GM21515 (cell line): ENCODE measurements at regions not wholly inside any gene's neighbourhood (a gene's known extent, or its start where the extent isn't known, plus 50 kb on each side); places are given as distances from the start of the nearest gene placed in this dataset.

ENCODE experiments used
- ATAC-seq: cut with Tn5 transposase; IDR thresholded peaks from one replicate; pipeline ENCODE4 v1.9.1; 2021; ENCODE audit not compliant: unreplicated experiment

DNA sequence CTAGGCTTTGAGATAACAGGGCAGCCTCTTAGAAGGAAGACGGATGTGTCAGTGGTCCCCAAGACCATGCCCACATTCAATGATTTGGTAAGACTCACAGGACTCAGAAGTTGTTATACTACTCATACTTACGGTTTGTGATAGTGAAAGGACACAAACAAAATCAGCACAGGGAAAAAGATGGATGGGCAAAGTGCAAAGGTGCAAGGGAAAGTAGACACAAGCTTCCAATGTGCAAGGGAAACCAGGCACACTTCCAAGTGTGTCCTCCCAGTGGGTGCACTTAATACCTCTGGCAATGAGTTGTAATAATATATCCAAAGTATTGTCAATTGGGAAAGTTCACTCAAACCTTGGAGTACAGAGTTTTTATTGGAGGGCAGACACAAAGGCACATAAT, 53.8 kb upstream of the VCX start:
- no peak for ATAC-seq

- ATAC-seq: no peak
Observed at GRCh38 chrX:7788334-7788733, 54.6 kb upstream of the VCX start.

GRCh38 chrX:7787714-7788113, 55.3 kb upstream of the VCX start:
- ATAC-seq: no peak

- no peak for ATAC-seq
Observed at GRCh38 chrX:7784580-7784979, 58.4 kb upstream of the VCX start.

DNA sequence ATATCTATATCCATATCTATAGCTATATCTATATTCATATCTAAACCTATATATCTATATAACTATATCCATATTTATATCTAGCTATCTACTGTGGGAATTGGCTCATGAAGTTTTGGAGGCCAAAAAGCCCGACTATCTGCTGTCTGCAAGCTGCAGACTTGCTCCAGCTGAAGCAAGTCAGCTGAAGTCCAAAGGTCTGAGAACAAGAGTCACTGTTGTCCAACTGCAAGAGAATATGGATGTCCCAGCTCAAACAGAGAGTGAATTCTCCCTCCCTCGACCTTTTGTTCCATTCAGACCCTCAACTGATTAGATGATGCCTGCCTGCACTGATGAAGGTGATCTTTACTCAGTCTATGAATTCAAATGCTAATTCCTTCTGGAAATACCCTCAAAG, 63.3 kb upstream of the VCX start:
- no peak for ATAC-seq

DNA sequence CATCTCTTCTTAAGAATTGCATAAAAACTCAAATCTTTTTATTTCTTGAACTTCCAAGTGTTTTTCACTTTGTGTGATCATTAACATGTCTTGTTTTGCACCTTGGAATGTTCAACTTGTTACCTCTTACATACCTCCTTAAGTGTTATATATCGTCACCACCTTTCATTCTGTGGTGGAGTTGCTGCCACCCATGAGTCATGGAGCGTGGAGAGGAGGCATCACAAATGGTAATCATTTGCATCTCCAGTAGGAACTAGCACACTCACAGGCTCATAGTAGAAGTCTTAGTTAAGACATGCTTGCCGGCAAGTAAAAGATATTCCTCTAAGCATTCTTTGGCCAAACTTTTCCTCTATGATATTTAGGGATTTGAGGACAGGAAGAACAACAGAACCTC, 67.0 kb upstream of the VCX start:
- no peak for ATAC-seq

DNA sequence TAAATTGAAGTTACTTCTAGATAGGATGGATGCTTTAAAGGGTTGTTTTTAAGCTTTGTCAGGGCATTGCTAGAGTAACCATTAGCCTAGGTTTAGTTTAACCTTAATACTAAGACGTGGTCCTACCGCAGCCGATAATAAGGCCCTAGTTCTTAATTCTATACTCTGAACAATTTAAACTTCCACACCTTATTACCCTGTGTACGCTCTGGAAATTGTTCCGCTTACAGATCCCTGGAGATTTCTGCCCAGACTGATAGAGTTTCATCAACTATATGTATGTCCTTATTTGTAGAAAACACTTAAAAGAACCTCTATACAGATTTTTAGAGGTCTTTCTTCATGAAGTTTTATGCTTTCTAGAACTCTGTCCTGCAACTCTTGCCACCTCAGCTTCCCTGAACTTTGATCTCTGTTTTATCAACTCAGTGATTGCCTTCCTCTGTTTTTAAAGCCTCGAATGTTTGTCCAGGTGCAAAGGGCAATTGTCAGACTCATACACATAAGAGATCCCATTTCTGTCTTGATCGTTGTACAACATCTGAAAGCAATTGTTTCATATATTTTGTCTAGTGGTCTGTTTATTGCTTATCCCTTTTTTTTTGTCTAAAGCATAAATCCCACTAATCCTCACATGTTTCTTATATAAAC, 71.1 kb upstream of the VCX start:
- ATAC-seq: no peak

DNA sequence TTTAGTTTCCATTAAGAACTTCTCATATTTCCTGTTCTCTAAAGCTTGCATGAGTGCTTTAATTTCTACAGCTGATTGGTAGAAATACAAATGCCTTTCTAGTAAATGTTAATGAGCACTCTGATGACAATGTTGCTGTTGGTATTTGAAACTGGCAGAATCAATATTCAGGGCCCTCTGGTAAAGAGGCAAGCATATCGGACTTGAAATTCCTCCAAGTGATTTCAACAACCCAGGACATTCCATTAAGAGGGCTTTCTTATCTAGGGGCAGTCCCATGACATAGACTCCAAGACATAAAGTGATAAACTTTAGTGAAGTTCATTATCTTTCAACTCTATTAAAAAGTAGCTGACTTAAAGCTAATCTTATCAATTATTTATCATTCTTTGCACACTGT, 83.1 kb upstream of the VCX start:
- ATAC-seq: no peak

DNA sequence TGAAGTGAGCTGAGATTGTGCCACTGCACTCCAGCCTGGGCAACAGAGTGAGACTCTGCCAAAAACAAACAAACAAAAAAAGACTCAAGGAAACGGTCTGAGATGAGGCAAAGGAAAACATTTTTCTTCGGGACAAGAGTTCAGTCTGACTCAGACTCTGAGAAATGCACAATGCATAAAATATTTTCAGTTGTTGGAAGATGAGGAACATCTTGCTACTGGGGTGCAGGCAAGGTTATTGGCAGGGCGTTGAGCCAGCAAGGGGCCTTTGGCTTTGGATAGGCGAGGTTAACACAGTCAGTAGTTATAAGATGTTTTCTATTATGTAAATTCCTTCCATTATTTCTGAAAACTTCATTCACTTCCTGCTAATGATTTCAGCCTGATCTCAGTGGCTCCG, 96.1 kb upstream of the VCX start:
- ATAC-seq: no peak

DNA sequence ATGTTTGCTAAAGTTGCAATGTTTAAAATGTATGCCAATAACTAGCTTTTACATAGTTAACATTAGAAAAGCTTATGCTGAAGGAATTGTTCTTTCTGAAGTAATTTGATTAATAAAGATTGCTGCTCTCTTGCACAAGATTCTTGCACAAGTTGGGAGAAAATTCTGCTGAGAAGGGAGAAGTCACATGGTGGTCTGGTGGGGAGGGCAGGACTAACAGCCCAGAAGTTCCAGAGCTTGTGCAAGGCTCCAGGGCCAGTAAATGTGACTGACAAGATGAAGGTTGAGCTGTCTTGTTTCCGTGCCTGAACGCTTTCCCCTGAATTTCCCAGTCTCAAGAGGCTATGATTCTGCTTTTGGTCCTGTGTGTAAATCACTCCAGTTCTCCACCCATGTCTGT, 112.9 kb upstream of the VCX start:
- no peak for ATAC-seq

DNA sequence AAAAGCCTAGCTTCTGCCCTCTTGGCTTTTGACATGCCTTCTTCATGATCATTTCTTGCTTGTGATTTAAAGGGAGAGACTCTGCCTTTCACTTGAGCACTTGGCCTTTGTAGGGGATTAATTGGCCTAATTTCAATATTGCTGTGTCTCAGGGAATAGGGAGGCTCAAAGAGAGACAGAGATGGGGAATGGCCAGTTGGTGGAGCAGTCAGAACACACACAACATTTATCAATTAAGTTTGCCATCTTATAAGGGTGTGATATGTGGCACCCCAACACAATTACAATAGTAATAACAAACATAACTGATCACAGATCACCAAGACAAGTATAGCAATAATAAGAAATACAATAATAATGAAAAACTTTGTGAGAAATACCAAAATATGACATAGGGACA, 122.5 kb upstream of the VCX start:
- ATAC-seq: no peak

GRCh38 chrX:7714351-7714750, 128.6 kb upstream of the VCX start:
- ATAC-seq: no peak

DNA sequence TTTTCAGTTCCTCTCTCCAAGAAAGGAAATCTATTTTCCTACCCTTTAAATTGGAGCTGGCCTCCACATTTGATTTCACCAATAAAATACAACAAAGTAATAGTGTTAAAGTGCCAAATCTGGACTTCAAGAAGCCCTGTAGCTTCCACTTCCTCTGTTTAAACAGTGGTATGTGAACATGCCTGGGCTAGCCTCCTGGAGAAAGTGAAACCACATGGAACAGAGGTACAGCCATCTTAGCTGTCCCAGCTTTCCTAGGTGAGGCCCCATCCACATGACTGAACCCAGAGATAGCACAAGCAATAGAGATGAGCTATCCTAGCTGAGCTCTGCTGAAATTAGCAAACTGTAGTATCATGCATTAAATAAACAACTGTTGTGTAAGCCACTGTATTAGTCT, 131.8 kb upstream of the VCX start:
- no peak for ATAC-seq

DNA sequence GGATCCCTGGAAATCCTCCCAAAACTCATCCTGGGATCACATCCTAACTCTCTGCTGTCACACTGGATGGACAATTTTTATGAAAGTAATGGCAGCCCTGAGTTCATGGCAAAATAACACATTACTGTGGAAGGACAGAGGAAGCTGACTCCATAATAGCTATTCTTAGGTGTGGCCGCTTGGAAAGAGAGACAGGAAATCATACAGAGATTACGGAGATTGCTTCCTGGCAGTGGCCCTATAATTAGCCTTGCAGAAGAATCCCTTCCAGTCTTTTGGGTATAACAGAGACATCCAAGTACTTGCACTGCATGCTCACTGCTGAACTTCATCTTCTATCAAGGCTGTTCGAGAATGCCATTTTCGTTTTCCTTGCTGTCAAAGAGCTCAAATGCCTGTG, 133.1 kb upstream of the VCX start:
- ATAC-seq: no peak

DNA sequence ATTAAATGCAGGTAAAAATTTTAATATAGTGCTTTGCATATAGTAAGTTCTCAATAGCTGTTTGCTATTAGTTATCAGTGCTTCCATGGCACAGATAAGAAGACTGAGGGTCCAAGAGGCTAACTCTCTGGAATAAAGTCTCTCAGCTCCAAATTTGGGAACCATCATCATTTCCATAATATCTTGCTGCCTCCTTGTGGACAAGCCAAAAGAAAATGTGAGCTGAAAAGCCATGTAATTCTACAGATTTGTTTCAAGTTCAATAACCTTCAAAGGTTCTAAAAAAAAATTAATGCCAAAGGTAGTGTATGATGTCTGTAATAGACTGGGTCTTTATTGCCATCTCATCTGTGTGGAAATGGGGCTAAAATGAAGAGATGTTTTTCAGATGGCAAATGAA, 136.9 kb upstream of the VCX start:
- no peak for ATAC-seq

GRCh38 chrX:7704205-7704604, 138.8 kb upstream of the VCX start:
- no peak for ATAC-seq

DNA sequence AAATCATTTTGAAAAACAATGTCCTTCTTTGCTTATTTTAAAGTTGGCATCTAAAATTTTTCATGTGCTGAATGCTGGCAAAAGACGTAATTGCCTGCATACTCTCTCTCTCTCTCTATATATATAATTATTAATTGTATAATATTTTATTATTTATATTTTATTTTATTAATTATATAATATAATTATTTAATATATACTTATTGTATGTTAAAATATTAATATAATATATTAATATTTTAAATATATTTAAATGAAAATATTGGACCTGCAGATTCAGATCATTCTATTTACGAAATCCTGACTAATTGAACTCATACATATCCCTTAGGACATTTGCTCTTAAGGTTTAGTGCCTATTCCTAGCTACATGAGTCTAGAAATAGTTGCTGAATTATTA, 144.7 kb upstream of the VCX start:
- ATAC-seq: no peak

- no peak for ATAC-seq
Observed at GRCh38 chrX:7690842-7691241, 152.1 kb upstream of the VCX start.

DNA sequence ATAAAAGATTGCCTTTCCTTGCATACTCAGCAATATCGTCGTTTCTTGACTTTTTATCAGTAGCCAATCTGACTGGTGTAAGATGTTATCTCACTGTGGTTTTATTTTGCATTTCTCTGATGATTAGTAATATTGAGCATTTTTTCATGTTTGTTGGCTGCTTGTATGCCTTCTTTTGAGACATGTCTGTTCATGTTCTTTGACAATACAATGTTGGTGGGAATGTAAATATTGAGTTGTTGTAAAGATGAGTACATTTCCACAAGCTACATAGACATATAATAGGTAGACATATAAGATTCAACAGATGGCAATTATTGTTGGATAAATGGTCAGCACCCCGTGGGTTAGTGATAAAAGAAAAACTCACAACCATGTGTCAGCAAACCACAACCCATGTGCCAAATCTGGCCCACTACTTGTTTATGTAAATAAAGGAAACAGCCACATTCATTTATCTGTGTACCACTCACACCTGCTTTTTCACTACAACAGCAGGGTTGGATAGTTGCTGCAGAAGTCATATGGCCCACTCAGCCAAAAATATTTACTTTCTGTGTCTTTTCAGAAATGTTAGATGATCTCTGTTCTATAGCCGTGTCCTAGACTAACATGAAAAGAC, 153.1 kb upstream of the VCX start:
- no peak for ATAC-seq

DNA sequence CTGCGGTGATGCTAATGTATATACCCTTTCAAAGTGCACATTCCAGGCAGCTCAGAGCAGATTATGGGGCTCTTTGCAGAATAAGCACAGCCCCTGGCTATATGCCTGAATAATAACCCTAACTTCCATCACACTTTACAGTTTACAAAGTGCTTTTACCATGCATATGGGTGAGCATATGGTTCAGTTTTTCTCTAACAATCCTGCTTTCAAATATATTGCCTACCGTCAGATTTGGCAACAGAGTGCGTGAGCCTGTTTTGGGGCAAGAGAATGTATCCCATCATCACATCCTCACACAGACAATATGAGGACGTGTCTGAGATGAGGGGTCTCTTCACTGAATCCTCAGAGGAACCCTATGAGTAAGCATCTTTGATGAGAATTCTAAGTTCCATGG, 162.8 kb upstream of the VCX start:
- no peak for ATAC-seq

- ATAC-seq: no peak
Observed at GRCh38 chrX:7654316-7654715, 188.7 kb upstream of the VCX start.

DNA sequence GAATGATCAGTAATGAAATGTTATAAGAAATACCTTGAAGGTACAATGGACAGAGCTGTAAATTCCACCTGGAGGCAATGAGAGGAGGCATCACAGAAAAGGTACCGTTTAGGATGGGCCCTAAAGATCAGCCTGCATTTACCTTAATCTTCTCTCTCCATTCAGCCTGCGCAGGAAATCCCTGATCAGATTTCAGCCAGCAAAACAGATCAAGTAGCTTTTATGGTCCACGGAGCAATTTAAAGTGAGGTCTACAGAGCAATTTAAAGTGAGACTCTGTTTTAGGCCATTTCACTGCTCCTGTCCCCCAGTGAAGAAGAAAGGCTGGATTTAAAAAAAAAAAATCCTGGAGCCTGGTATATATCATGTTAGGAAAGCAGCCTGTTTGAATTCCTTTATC, 195.1 kb upstream of the VCX start:
- ATAC-seq: no peak

DNA sequence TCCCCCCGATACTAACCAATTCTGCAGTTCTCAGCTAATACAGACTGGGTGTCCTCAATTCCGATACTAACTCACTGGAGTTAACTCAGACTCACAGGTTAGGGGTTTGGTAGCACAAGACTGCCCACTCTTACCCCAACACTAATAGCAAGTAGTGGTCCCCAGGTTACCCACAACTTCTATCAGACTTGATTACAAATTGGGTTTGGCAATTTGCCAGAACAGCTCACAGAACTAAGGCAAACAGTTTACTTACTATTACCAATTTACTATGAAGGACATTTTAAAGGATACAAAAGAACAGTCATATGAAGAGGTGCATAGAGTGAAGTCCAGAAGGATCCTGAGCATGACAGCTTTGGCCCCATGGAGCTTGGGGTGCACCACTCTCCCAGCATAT, 201.8 kb upstream of the VCX start:
- no peak for ATAC-seq
